GM18909 (cell line): ENCODE measurements at regions not wholly inside any gene's neighbourhood (a gene's known extent, or its start where the extent isn't known, plus 50 kb on each side); places are given as distances from the start of the nearest gene placed in this dataset.

Experiments used
- ATAC-seq: cut with Tn5 transposase; IDR thresholded peaks from one replicate; pipeline ENCODE4 v1.9.1; 2021; ENCODE audit warnings: mild to moderate bottlenecking; ENCODE audit not compliant: unreplicated experiment, poor library complexity

GRCh38 chr2:18708203-18708715 is 118.9 kb upstream of the NT5C1B start:
- ATAC-seq = no peak

- ATAC-seq = no peak
Observed at GRCh38 chr2:18706001-18706400, 116.6 kb upstream of the NT5C1B start.

GRCh38 chr2:18704276-18704675 is 114.9 kb upstream of the NT5C1B start:
- ATAC-seq = no peak

- no peak for ATAC-seq
Observed at GRCh38 chr2:18703555-18703954, 114.2 kb upstream of the NT5C1B start.

- no peak for ATAC-seq
Observed at GRCh38 chr2:18701981-18702380, 112.6 kb upstream of the NT5C1B start.

- ATAC-seq = no peak
Observed at GRCh38 chr2:18701546-18701945, 112.2 kb upstream of the NT5C1B start.

GRCh38 chr2:18690342-18690741 is 101.0 kb upstream of the NT5C1B start:
- ATAC-seq = no peak

GRCh38 chr2:18684206-18685038 is 95.1 kb upstream of the NT5C1B start:
- ATAC-seq = no peak

GRCh38 chr2:18682681-18683080 is 93.3 kb upstream of the NT5C1B start:
- ATAC-seq = no peak

- no peak for ATAC-seq
Observed at GRCh38 chr2:18677280-18677679, 87.9 kb upstream of the NT5C1B start.

GRCh38 chr2:18674309-18674708 is 84.9 kb upstream of the NT5C1B start:
- no peak for ATAC-seq

GRCh38 chr2:18671363-18671762 is 82.0 kb upstream of the NT5C1B start:
- ATAC-seq = no peak

- ATAC-seq = no peak
Observed at GRCh38 chr2:18668221-18668620, 78.9 kb upstream of the NT5C1B start.

GRCh38 chr2:18664421-18664820 is 75.1 kb upstream of the NT5C1B start:
- no peak for ATAC-seq

- ATAC-seq = no peak
Observed at GRCh38 chr2:18663861-18664260, 74.5 kb upstream of the NT5C1B start.

GRCh38 chr2:18662689-18663088 is 73.3 kb upstream of the NT5C1B start:
- ATAC-seq = no peak

GRCh38 chr2:18659915-18660314 is 70.5 kb upstream of the NT5C1B start:
- no peak for ATAC-seq

GRCh38 chr2:18656048-18656447 is 66.7 kb upstream of the NT5C1B start:
- ATAC-seq = no peak

- ATAC-seq = no peak
Observed at GRCh38 chr2:18651842-18652774, 62.7 kb upstream of the NT5C1B start.

- no peak for ATAC-seq
Observed at GRCh38 chr2:18650221-18650620, 60.9 kb upstream of the NT5C1B start.

GRCh38 chr2:18649502-18650135 is 60.2 kb upstream of the NT5C1B start:
- no peak for ATAC-seq
